Neural cell (in vitro differentiated cells): ENCODE measurements at regions not wholly inside any gene's neighbourhood (a gene's known extent, or its start where the extent isn't known, plus 50 kb on each side); places are given as distances from the start of the nearest gene placed in this dataset.

Experiments
- EZH2 ChIP-seq: fragments of 200-600, 300-800 bp; shearing (Covaris generic), sonication (generic); IDR thresholded peaks from 2 replicates; pipeline ENCODE4 v1.6.1; 2014; ENCODE audit warnings: antibody characterized with exemption, low read length, borderline replicate concordance, mild to moderate bottlenecking; ENCODE audit not compliant: insufficient read depth, poor library complexity, severe bottlenecking
- TF ChIP-seq, protein P1 (sequence below): fragments of 450-650 bp; IDR thresholded peaks from 2 replicates; pipeline ENCODE4 v1.5.1; 2014; ENCODE audit warnings: antibody characterized with exemption, mild to moderate bottlenecking, moderate library complexity; ENCODE audit not compliant: poor library complexity, severe bottlenecking

DNA sequence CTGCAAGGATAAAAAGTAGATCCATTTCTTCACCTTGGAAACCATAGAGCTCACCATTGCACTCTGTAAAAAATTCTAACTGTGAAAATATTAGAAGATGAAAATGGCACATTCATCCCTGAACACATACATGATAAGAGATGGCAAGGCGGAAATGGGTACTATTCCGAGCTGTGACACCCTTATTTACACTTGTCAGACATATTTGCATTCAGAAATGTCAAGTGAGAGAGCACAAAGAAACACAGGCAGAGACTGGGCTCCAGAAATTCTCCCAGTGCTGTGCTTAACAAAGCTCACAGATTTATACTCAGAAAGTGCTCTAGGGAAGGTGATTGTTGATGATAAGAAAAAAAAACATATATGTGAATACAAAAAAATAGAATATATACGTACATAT lies 170.3 kb upstream of the PUM3 start:
- TF ChIP-seq, protein P1, sequence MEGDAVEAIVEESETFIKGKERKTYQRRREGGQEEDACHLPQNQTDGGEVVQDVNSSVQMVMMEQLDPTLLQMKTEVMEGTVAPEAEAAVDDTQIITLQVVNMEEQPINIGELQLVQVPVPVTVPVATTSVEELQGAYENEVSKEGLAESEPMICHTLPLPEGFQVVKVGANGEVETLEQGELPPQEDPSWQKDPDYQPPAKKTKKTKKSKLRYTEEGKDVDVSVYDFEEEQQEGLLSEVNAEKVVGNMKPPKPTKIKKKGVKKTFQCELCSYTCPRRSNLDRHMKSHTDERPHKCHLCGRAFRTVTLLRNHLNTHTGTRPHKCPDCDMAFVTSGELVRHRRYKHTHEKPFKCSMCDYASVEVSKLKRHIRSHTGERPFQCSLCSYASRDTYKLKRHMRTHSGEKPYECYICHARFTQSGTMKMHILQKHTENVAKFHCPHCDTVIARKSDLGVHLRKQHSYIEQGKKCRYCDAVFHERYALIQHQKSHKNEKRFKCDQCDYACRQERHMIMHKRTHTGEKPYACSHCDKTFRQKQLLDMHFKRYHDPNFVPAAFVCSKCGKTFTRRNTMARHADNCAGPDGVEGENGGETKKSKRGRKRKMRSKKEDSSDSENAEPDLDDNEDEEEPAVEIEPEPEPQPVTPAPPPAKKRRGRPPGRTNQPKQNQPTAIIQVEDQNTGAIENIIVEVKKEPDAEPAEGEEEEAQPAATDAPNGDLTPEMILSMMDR, result no peak
- TF ChIP-seq EZH2, result no peak
